ENCODE measurements at regions not wholly inside any gene's neighbourhood (a gene's known extent, or its start where the extent isn't known, plus 50 kb on each side); places are given as distances from the start of the nearest gene placed in this dataset.

GRCh38 chr2:153218851-153219250 lies 259.7 kb downstream of the RPRM start:
- TF ChIP-seq CTCF (IDR thresholded peaks at IDR 0.05), result no peak
- TF ChIP-seq EZH2 (IDR thresholded peaks at IDR 0.05; ENCODE audit: borderline replicate concordance, insufficient read depth, low read depth, low read length, poor library complexity, severe bottlenecking), result no peak
